Endothelial cell (in vitro differentiated cells): ENCODE measurements at regions not wholly inside any gene's neighbourhood (a gene's known extent, or its start where the extent isn't known, plus 50 kb on each side); places are given as distances from the start of the nearest gene placed in this dataset.

Source experiments
- DNase-seq: peaks from one replicate; pipeline ENCODE4 v3.0.0; 2021; ENCODE audit warnings: low spot score
- H3K27ac Mint-ChIP-seq: one replicate; pipeline ENCODE4 v1.8.0; 2021; ENCODE audit warnings: mixed read lengths, inconsistent platforms; ENCODE audit not compliant: unreplicated experiment
- H3K27me3 Mint-ChIP-seq: one replicate; pipeline ENCODE4 v1.8.0; 2021; ENCODE audit warnings: mild to moderate bottlenecking, moderate library complexity, mixed read lengths, inconsistent platforms; ENCODE audit not compliant: unreplicated experiment
- H3K36me3 Mint-ChIP-seq: one replicate; pipeline ENCODE4 v1.8.0; 2021; ENCODE audit warnings: mild to moderate bottlenecking, low read depth, mixed read lengths, inconsistent platforms; ENCODE audit not compliant: unreplicated experiment
- H3K4me1 Mint-ChIP-seq: one replicate; pipeline ENCODE4 v1.8.0; 2021; ENCODE audit warnings: mild to moderate bottlenecking, mixed read lengths, inconsistent platforms; ENCODE audit not compliant: unreplicated experiment
- H3K4me3 Mint-ChIP-seq: one replicate; pipeline ENCODE4 v1.8.0; 2021; ENCODE audit warnings: mild to moderate bottlenecking, mixed read lengths, inconsistent platforms; ENCODE audit not compliant: unreplicated experiment
- H3K9me3 Mint-ChIP-seq: one replicate; pipeline ENCODE4 v1.8.0; 2021; ENCODE audit warnings: mixed read lengths, inconsistent platforms; ENCODE audit not compliant: unreplicated experiment
- TF ChIP-seq, protein P1 (sequence below): fragments of 200-600 bp; sonication (generic); IDR thresholded peaks from one replicate; pipeline ENCODE4 v1.5.0; 2021; ENCODE audit warnings: antibody characterized with exemption; ENCODE audit not compliant: unreplicated experiment

GRCh38 chr5:110049816-110050215 lies 360.1 kb downstream of the MAN2A1 start:
- Mint-ChIP-seq H3K27me3 (no peaks in the 10 kb centered on the region), H3K27ac (no peak overlapping the region), H3K4me1 (no peaks in the 10 kb centered on the region), H3K9me3 (no peaks in the 10 kb centered on the region), H3K36me3 (no peaks in the 10 kb centered on the region), H3K4me3 (no peak overlapping the region)
- DNase-seq = no peak
- TF ChIP-seq, protein P1, sequence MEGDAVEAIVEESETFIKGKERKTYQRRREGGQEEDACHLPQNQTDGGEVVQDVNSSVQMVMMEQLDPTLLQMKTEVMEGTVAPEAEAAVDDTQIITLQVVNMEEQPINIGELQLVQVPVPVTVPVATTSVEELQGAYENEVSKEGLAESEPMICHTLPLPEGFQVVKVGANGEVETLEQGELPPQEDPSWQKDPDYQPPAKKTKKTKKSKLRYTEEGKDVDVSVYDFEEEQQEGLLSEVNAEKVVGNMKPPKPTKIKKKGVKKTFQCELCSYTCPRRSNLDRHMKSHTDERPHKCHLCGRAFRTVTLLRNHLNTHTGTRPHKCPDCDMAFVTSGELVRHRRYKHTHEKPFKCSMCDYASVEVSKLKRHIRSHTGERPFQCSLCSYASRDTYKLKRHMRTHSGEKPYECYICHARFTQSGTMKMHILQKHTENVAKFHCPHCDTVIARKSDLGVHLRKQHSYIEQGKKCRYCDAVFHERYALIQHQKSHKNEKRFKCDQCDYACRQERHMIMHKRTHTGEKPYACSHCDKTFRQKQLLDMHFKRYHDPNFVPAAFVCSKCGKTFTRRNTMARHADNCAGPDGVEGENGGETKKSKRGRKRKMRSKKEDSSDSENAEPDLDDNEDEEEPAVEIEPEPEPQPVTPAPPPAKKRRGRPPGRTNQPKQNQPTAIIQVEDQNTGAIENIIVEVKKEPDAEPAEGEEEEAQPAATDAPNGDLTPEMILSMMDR = no peak

DNA sequence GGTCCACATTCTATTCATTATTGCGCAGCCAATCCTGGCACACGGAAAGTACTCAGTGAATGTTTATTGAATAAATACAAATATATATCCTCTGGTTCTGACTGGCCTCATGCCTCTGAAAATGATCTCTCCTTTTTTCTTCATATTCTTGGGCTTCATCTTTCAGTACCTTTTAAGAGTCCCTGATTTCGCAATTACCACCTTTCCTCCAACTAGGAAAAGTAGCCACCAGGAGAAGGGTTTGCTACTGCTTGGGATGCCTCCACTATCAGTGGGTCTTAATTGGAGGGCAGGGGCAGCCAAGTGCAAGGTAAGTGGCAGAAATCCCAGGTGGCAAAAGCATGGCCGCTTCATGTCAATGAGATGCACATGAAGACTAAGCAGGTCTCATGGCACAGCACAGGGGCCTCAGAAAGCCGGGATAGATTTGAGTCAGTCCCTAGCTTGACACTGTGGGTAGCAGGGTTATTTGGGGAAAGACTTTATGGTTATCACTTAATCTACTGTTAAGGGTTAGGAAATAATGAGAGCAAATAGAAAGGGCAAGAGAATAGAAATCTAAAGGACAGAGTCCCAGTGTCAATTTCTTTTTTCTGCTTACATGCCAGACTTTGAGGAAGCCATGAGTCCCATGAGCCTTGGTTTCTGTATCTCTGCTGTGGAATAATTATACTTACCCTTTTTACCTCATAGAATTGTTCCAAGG lies 361.1 kb downstream of the MAN2A1 start:
- H3K36me3 Mint-ChIP-seq = no peaks in the 10 kb centered on the region
- H3K4me1 Mint-ChIP-seq = no peaks in the 10 kb centered on the region
- no peaks in the 10 kb centered on the region for H3K27me3 Mint-ChIP-seq
- no peak overlapping the region for H3K4me3 Mint-ChIP-seq
- TF ChIP-seq, protein P1 = no peak
- H3K9me3 Mint-ChIP-seq = no peaks in the 10 kb centered on the region
- no peak for DNase-seq
- H3K27ac Mint-ChIP-seq = no peak overlapping the region

DNA sequence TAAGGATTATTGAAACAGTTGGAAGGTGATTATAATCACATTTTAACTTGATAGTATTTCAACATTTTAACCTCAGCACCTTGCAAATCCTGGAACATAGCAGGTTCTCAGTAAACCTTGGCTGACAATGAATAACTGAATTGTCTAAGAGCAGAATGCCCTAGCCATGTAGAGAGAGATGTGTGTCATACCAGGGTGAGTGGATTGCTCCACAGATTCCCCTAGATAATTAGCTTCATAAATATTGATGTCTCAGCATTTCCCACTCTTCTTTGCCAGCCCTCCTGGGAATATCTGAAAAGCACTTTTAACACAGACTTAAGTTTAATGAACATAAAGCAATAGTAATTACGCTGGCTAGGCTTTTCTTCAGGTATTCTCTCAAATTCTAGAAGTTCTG lies 363.5 kb downstream of the MAN2A1 start:
- Mint-ChIP-seq H3K36me3 (no peaks in the 10 kb centered on the region), H3K9me3 (no peaks in the 10 kb centered on the region), H3K4me1 (no peaks in the 10 kb centered on the region), H3K27ac (no peak overlapping the region), H3K27me3 (peaks cover 1% of the 10 kb centered on the region), H3K4me3 (no peak overlapping the region)
- TF ChIP-seq, protein P1 = no peak
- DNase-seq = no peak

- H3K4me3 Mint-ChIP-seq = no peak overlapping the region
- H3K27ac Mint-ChIP-seq = no peak overlapping the region
- H3K9me3 Mint-ChIP-seq = no peaks in the 10 kb centered on the region
- TF ChIP-seq, protein P1 = no peak
- peaks cover 1% of the 10 kb centered on the region for H3K27me3 Mint-ChIP-seq
- no peaks in the 10 kb centered on the region for H3K36me3 Mint-ChIP-seq
- no peak for DNase-seq
- H3K4me1 Mint-ChIP-seq = no peaks in the 10 kb centered on the region
These were observed 364.1 kb downstream of the MAN2A1 start for GRCh38 chr5:110053824-110054223.

GRCh38 chr5:110054240-110054639 lies 364.5 kb downstream of the MAN2A1 start:
- no peaks in the 10 kb centered on the region for H3K36me3 Mint-ChIP-seq
- H3K27me3 Mint-ChIP-seq = peaks cover 1% of the 10 kb centered on the region
- no peaks in the 10 kb centered on the region for H3K9me3 Mint-ChIP-seq
- TF ChIP-seq, protein P1 = no peak
- H3K4me1 Mint-ChIP-seq = no peaks in the 10 kb centered on the region
- no peak overlapping the region for H3K27ac Mint-ChIP-seq
- H3K4me3 Mint-ChIP-seq = no peak overlapping the region
- peak; percentile 11 for DNase-seq
